NCI-H2029 treated with DMSO at 0.1 percent for 48 hours (cell line): ENCODE measurements at regions not wholly inside any gene's neighbourhood (a gene's known extent, or its start where the extent isn't known, plus 50 kb on each side); places are given as distances from the start of the nearest gene placed in this dataset.
"Not testable (repeated sequence)": the region's sequence is repeated elsewhere in the genome, so short reads cannot be mapped to it uniquely, and the experiment has no call there.

Experiments
- DNase-seq: peaks from one replicate; lab custom pipeline; 2025; lab: John Stamatoyannopoulos, UW

DNA sequence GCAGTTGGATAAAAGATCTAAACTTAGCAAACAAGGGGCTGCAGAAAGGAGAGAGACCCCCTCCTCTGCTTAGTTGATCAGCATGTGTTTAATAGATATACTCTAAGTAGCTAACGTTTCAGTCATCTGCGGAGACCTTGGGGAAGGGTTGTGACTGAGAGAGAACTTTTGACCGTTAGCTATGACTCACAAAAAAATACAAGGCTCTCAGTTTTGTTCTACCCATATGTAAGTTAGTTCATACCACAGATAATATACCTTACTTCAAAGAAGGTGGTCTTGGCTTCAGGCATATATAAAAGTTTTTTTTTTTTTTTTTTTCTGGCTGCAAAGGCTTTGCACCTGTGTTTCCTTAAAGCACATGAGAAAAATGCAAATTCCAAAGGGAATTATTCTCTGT, 258.9 kb downstream of the GJA1 start:
- DNase-seq: no peak

DNA sequence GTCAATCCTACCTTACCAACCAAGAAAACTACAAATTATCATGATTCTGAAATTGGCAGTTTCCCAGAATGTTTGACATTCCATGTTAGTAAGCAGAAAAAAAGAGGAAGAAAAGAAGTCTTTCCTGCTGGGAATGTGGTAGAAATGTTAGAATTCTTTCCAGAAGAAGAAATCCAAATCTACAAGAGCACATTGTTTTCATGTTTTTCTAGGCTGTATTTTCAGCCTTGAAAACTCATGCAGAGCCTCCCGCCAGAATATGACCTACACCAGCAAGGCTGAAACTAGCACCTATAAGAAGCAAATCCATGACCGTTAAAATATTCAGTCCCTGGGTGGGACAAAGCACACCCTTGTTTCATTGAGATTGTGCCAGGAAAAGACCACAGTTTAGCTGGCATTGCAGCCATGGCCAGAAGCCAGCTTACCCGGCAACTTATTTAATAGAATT, 259.4 kb downstream of the GJA1 start:
- no peak for DNase-seq

DNA sequence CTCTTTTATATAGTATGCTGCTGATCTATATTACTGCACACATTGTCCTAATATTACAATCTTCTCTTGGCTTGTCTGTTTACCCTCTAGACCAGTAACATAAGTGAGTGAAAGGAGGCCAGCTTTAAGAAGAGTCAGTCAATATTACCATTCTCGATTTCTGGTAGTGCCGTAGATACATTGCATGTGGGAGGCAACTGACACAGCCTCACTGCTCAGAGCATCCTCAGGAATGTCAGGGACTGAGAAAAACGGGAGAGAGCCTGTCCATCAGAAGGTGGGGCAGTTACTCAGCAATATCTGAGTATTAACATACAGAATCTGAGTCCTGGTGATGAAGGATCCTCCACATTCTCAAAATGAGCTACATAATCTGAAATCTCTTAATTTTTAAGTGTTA, 259.9 kb downstream of the GJA1 start:
- no peak for DNase-seq

DNA sequence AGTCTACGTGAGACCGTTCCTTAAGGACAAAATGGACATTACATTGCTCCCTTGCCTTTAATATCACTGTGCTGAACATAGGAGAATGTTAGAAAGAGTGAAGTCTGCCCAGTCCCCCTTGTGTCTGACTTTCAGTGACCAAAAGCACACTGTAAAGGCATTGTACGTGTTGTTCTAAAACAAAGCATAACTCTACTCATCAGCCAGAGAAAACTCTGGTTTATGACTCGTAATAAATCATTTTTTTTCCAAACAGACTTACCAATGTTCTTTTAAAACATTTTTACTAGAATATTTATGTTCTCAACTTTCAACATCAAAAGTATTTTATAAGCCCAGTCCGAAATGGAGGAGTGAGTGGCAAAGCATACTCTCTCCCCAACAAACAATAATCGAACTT, 262.5 kb downstream of the GJA1 start:
- DNase-seq: no peak

DNA sequence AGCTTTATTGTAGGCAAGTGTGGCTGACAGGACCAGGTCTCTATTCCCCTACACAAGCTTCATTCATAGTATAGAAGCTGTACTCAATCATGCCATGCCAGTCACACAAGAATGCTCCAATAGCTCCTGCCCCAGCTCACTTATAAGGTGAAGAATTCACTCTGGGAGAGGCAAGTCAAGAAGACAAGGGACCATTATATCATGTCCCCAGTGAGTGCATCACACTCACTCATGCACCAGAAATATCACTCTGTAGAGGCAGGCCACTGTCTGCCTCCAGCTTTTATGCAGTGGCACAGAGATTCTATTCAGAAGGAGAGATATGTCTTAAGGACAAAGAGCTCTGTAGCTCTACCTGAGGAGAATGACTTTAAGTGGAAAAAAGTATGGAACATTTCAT, 263.2 kb downstream of the GJA1 start:
- no peak for DNase-seq

DNA sequence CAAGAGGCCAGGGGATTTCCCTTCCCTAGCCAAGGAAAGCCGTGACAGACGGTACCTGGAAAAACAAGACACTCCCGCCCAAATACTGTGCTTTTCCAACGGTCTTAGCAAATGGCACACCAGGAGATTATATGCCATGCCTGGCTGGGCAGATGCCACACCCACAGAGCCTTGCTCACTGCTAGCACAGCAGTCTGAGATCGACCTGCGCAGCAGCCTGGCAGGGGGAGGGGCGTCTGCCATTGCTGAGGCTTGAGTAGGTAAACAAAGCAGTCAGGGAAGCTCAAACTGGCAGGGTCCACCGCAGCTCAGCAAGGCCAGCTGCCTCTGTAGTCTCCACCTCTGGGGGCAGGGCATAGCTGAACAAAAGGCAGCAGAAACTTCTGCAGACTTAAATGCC, 267.7 kb downstream of the GJA1 start:
- DNase-seq: not testable (repeated sequence)

DNA sequence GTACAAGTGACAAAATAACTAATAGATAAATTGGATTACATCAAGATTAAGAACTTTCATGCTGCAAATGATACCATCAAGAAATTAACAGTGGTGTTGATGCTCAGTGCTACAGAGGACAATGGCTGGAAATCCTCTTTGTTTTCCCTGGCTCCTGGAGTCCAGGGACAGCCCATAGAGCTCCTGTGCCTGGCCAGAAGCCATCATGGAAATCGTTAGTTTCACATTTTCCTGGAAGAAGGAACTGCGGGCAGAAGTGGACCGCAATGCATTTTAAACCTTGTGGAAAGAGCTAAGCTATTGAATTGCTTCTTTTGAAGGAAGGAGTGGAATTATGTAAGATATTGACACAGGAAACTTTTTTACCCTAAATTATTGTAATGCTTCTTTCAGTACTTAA, 276.0 kb downstream of the GJA1 start:
- no peak for DNase-seq

DNA sequence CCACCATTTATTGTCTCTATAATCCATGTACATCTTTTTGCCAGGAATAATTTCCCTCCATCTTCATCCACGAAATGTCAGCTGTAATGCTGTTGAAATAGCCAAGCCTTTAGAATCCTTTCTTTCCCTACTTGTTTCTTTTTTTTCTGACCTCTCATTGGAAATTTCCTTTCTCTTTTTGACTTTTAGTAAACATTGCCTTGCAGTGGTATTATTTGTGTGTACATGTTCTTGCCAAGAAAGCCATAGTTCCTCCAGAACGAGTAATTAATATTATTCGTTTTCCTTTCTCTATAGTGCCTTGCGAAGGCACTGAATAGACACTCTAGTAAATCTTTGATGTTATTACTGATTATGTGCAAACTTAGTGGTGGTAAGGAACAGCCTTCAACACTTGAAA, 282.2 kb downstream of the GJA1 start:
- no peak for DNase-seq

DNA sequence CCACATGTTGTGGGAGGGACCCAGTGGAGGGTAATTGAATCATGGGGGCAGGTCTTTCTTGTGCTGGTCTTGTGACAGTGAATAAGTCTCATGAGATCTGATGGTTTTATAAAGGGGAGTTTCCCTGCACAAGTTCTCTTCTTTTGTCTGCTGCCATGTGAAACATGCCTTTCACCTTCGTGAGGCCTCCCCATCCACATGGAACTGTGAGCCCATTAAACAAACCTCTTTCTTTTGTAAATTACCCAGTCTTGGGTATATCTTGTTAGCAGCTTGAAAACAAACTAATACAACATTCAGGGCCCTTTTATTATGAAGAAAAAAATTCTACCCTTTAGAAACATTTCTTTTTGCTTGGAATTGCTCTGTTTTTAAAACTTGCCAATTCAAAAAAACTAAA, 285.4 kb downstream of the GJA1 start:
- DNase-seq: not testable (repeated sequence)

DNA sequence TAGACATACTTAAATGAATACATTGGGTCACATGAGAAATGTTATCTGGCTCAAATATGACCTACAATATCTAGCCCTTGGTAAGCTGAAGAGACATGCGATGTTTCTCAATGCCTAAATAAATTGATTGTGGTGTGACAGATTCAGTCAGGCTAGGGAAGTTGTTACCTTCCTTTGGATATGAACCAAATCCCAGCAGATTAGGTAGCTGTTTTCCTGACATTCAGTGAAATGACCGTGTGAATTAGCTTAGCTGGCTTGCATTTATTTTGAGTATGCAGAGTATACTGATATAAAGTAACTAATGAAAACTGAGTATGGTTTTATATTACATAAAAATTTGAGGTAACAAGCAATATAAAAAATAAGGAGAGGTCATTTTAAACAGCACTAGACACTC, 288.2 kb downstream of the GJA1 start:
- no peak for DNase-seq

DNA sequence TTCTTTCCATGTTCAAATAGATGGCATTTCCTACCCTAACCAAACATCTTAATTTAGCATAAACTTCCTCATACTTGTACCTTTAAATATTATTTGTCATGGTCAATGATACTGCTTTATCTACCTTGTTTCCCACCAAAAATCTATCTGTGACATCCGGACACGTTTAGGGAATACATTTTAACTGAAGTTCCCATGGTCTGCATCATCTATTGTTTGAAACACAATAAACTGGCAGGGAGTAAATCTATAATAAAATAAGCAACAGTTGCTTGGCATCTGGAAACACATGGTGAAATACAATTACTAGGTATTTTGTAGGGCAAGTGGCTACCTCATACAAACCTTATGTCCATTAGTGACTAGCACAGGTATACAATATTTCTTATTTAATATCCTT, 289.1 kb downstream of the GJA1 start:
- DNase-seq: no peak

DNA sequence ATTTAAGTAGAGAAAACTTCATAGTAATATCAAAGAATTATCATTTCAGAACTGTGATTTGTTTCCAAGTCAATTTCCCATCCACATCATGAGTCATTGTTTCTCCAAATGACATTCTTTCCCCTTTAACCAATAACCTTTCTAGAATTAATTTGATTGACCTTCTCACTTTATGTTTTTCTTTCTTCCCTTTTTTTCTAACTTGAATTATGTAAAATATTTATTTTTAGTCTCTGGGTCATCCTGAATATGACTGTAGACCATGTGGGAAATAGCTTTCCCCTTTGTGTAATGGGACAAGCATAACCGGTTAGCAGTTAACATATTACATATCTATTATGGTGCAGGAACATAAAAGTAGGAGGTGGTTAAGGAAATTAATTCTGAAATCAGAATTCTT, 291.1 kb downstream of the GJA1 start:
- no peak for DNase-seq

DNA sequence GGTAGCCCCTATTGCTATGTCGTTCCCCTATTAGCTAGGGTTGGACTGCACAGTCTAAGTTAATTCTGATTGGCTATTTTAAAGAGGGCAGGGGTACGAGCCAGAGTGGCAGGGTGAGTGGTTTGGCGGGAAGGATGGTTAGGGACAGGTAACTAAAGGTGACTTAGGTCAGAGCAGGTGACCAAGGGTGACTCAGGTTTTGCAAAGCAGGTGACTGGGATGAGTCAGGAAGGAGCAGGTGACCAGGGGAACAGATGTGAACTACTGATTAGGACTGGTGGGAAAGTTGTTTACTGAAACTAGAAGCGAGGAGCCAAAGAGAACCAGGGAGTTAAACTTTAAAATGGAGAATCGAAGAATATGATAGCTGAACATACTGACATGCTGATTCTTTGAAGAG, 295.2 kb downstream of the GJA1 start:
- no peak for DNase-seq

DNA sequence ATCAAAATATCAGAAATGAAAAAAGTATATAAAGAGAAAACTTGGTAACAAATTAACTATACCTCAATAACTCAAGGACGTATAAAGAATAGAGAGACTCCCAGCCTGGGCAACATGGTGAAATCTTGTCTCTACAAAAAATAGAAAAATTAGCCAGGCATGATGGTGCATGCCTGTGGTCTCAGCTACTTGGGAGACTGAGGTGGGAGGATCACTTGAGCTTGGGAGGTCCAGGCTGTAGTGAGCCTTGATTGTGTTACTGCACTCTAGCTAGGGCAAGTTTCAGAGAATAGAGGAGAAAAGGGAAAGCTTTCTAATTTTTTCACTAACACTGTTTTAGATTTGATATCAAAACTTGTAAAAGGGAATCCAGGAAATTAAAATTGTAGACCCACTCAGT, 295.9 kb downstream of the GJA1 start:
- DNase-seq: no peak

DNA sequence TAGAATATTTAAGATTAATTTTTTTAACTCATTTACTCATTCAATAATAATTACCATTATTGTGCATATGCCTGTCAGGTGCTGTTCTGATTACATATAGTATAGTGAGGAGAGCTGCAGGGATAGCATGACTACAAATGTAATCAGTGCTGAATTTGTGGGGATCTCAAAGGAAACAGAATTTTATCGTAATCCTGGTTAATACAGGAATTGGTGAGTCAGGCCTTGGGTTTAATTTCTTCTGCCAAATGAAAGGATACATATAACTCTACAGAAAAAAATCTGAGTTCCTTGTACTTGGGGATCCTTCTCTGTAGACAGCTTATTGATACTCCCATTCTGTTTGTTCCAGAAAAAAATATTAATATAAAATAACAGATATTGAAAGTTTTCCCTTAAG, 297.2 kb downstream of the GJA1 start:
- DNase-seq: no peak

DNA sequence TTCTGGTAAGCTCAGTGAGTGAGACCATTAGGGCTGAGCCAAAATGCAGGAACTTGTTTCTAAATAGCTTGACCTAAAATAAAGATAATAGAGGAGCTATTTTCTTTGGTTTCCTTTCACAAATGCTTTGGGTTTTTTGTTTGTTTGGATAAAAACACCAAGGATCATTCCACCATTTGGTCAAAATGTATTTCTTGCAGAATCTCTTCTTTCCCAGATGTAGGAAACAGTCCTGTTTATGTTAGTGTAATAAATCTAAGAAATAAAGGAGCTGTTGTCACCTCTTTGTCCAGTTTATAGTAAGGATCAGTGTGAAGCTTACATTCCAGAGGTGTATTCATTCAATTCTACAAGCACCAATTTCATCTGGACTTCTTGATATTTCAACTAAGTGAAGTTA, 297.8 kb downstream of the GJA1 start:
- no peak for DNase-seq

DNA sequence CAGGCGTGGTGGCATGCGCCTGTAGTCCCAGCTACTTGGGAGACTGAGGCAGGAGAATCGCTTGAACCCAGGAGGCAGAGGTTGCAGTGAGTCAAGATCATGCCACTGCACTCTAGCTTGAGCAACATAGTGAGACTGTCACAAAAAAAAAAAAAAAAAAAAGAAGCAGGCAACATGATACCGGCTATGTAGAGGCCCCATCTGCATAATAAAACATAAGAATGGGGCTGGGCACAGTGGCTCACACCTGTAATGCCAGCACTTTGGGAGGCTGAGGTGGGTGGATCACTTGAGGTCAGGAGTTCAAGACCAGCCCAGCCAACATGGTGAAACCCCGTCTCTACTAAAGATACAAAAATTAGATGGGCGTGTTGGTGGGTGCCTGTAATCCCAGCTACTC, 304.7 kb downstream of the GJA1 start:
- not testable (repeated sequence) for DNase-seq

DNA sequence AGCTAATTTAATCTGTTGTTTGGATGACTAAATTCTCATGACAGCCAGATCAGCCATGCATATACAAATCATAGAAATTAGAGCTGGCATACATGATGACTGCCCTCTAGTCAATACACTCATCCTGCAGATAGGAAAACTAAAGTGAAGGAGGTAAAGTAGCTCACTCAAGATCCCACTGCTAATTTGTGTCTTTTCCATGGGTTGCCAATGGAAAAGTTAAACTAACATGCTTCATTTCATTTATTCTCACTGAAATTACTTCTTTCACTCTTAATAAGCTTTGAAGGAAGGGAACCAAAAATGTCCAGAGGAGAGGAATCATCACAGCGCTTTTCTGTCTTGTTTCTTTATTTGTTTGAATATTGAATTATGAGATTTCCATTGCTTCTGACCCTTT, 308.2 kb downstream of the GJA1 start:
- no peak for DNase-seq

DNA sequence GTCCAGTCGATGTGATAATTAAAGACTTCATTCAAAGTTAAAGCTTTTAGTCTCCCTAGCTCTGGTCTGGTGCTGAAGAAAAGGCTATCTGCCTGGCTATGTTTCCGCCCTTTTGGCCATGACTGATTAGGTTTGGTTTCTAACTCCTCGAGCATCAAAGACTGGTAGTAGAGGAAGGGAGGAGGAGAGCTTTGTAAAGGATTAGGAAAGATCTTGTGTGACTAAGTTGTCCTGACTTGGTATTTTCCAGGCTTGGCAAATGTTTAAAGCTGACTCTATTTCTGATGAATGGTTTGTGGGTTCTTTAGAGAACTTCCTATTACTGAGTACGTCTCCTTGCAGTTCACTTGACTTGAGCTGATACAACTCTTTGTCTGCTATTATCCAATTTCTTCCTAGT, 312.9 kb downstream of the GJA1 start:
- DNase-seq: no peak

DNA sequence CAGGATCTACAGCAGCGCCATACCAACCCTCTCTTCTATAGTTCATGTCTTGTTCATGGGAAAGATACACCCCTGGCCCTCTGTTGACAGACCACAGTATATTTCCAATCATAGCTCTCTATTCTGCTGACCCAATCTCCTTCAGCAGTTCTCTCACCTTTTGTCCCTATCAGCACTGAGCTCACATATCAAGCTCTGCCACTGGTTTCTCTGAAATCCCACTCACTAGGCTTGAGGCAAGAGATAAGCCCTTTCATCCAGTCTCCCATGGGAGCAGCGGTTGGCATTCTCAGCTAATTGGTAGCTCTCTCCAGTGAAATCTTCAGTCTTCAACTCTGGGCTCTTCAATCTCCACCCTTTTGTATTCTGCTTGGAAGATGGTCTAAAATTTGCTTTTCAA, 313.4 kb downstream of the GJA1 start:
- no peak for DNase-seq

DNA sequence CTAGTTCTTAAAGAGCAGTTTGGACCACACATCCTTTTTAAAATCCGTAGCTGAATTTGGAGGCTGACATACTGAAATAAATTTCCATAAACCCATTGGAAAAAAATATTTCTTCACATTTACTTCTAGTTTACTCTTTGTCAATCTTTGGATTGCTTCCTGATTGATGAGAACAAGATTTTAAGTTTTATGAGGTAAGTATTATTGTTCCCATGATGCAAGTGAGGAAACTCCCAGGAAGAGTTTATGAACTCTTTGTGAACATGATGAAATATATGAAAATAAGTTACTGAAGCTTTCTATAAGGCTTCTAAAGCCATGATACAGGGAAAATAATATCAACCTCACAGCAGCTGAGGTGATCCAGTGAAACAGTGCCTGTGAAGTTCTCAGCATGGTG, 320.0 kb downstream of the GJA1 start:
- no peak for DNase-seq

DNA sequence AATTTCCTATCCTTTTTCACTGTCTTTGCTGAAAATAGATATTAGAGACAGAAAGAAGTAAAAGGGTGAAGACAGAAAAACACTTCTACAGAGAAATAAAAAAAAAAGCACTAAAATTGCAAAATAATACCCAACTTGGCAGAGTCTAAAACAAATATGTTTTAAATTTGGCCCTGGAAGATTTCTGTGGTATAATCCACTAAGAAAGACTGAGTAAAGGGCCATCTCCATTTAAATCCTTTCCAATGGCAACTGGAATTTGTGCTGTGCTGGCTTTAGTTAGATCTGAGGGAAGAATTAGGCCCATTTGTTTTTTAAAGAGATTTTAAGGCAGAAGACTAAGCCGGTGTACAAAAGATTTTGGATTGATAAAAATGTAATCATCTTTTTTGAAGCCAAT, 321.2 kb downstream of the GJA1 start:
- no peak for DNase-seq

DNA sequence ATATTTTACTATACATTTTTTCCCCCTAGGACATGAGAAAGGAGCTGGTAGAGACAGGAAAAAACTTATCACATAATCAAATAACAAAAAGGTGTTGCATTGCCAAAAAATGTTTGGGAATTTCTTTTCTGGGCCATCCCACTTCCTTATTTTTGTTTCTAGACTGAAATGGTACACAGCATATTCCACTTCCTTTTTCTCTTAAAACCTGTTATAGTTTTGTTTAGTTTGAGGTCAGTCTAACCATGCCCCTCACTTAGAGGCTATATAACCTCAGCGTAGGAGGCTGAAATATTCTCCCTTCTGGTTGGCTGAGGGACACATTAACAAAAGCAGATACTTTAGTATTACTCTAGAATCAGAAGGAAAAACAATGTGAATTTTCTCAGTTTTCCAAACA, 323.9 kb downstream of the GJA1 start:
- DNase-seq: no peak

DNA sequence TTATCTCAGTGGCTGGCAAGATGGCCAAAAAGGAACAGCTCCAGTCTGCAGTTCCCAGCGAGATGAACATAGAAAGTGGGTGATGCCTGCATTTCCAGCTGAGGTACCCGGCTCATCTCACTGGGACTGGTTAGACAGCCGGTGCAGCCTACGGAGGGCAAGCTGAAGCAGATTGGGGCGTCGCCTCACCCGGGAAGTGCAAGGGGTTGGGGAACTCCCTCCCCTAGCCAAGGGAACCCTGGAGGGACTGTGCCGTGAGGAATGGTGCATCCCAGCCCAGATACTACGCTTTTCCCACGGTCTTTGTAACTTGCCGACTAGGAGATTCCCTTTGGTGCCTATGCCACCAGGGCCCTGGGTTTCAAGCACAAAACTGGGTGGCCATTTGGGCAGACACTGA, 324.7 kb downstream of the GJA1 start:
- DNase-seq: no peak

DNA sequence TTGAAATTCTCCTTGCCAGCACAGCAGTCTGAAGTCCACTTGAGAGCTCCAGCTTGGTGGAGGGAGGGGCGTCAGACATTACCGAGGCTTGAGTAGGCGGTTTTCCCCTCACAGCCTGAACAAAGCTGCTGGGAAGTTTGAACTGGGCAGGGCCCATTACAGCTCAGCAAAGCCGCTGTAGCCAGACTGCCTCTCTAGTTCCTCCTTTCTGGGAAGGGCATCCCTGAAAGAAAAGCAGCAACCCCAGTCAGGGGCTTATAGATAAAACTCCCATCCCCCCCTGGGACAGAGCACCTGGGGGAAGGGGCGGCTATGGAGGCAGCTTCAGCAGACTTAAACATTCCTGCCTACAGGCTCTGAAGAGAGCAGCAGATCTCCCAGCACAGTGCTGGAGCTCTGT, 325.3 kb downstream of the GJA1 start:
- DNase-seq: no peak
